DND-41 (cell line): ENCODE measurements at regions not wholly inside any gene's neighbourhood (a gene's known extent, or its start where the extent isn't known, plus 50 kb on each side); places are given as distances from the start of the nearest gene placed in this dataset.

Experiments used
- ATAC-seq: fragments of 200-7000 bp; cut with Tn5 transposase; 3 replicates; pipeline ENCODE4 v1.9.1; 2021; ENCODE audit warnings: low read depth; ENCODE audit not compliant: insufficient read depth
- DNase-seq: peaks from one replicate; pipeline ENCODE4 v3.0.0-alpha.2; 2020
- H2AFZ ChIP-seq: 2 replicates; pipeline ENCODE4 v1.6.0; 2012; ENCODE audit warnings: low read depth, low read length
- H3K27ac ChIP-seq: 2 replicates; pipeline ENCODE4 v1.5.1; 2012; ENCODE audit warnings: low read length, inconsistent platforms
- H3K27me3 ChIP-seq: fragments of 200-600 bp; sonication (generic); 2 replicates; pipeline ENCODE4 v1.6.0; 2012; ENCODE audit warnings: low read length, mild to moderate bottlenecking, inconsistent platforms; ENCODE audit not compliant: insufficient read depth, poor library complexity
- H3K36me3 ChIP-seq: 2 replicates; pipeline ENCODE4 v1.5.1; 2012; ENCODE audit warnings: low read length, inconsistent platforms; ENCODE audit not compliant: insufficient read depth
- H3K4me1 ChIP-seq: 2 replicates; pipeline ENCODE4 v1.5.1; 2012; ENCODE audit warnings: mild to moderate bottlenecking, low read length; ENCODE audit not compliant: insufficient read depth
- H3K4me2 ChIP-seq: 2 replicates; pipeline ENCODE4 v1.6.0; 2012; ENCODE audit warnings: mild to moderate bottlenecking, moderate library complexity, low read length, inconsistent platforms; ENCODE audit not compliant: insufficient read depth
- H3K4me3 ChIP-seq, 2 experiments: fragments of 200-600 bp in 1 of 2; shearing (Covaris generic) in 1 of 2; 2 replicates each; pipeline ENCODE4 v1.5.1; 2012 to 2016; ENCODE audit warnings: inconsistent platforms in 2 of 2, low read length in 2 of 2, mild to moderate bottlenecking in 2 of 2, low read depth in 1 of 2, moderate library complexity in 1 of 2
- H3K79me2 ChIP-seq: 2 replicates; pipeline ENCODE4 v1.6.0; 2012; ENCODE audit warnings: low read length, inconsistent platforms; ENCODE audit not compliant: insufficient read depth
- H3K9ac ChIP-seq: 2 replicates; pipeline ENCODE4 v1.6.0; 2012; ENCODE audit warnings: low read depth, mild to moderate bottlenecking, inconsistent platforms, low read length, moderate library complexity
- H3K9me3 ChIP-seq: 2 replicates; pipeline ENCODE4 v1.5.1; 2012; ENCODE audit warnings: low read length, moderate library complexity, mild to moderate bottlenecking, inconsistent platforms; ENCODE audit not compliant: insufficient read depth, severe bottlenecking
- H4K20me1 ChIP-seq: 2 replicates; pipeline ENCODE4 v1.6.0; 2012; ENCODE audit warnings: low read length; ENCODE audit not compliant: insufficient read depth
- CTCF ChIP-seq: IDR thresholded peaks from 2 replicates; pipeline ENCODE4 v1.5.1; 2012; ENCODE audit warnings: borderline replicate concordance, low read length, moderate library complexity, mild to moderate bottlenecking; ENCODE audit not compliant: poor library complexity, severe bottlenecking; ENCODE audit errors: extremely low read depth
- EZH2 ChIP-seq: IDR thresholded peaks from 3 replicates; pipeline ENCODE4 v1.6.1; 2012; ENCODE audit warnings: borderline replicate concordance, low read depth, mild to moderate bottlenecking, moderate library complexity, low read length, inconsistent platforms; ENCODE audit not compliant: severe bottlenecking

GRCh38 chr17:72503556-72503955 is 382.7 kb downstream of the SOX9 start:
- ATAC-seq, result no peak
- H3K27me3 ChIP-seq, result no peaks in the 10 kb centered on the region
- H3K27ac ChIP-seq, result no peak overlapping the region
- no peak for DNase-seq
- H4K20me1 ChIP-seq, result no peaks in the 10 kb centered on the region
- no peak for TF ChIP-seq CTCF
- no peak for TF ChIP-seq EZH2
- no peak overlapping the region for H3K9ac ChIP-seq
- no peaks in the 10 kb centered on the region for H3K36me3 ChIP-seq
- no peaks in the 10 kb centered on the region for H3K9me3 ChIP-seq
- H3K4me1 ChIP-seq, result no peaks in the 10 kb centered on the region
- no peak overlapping the region for H3K4me3 ChIP-seq
- no peaks in the 10 kb centered on the region for H3K79me2 ChIP-seq
- H3K4me2 ChIP-seq, result no peak overlapping the region
- H2AFZ ChIP-seq, result no peak overlapping the region

- ATAC-seq (no peak), DNase-seq (no peak)
- no peak for TF ChIP-seq CTCF
- TF ChIP-seq EZH2, result no peak
- H3K79me2 ChIP-seq, result no peaks in the 10 kb centered on the region
- H3K27ac ChIP-seq, result no peak overlapping the region
- no peak overlapping the region for H2AFZ ChIP-seq
- H3K9me3 ChIP-seq, result no peaks in the 10 kb centered on the region
- H4K20me1 ChIP-seq, result no peaks in the 10 kb centered on the region
- no peak overlapping the region for H3K4me3 ChIP-seq
- H3K27me3 ChIP-seq, result no peaks in the 10 kb centered on the region
- H3K36me3 ChIP-seq, result no peaks in the 10 kb centered on the region
- H3K4me1 ChIP-seq, result no peaks in the 10 kb centered on the region
- H3K4me2 ChIP-seq, result no peak overlapping the region
- H3K9ac ChIP-seq, result no peak overlapping the region
Measured at GRCh38 chr17:72504783-72505182, 384.0 kb downstream of the SOX9 start.

- H3K4me1 ChIP-seq, result no peaks in the 10 kb centered on the region
- no peaks in the 10 kb centered on the region for H3K79me2 ChIP-seq
- no peaks in the 10 kb centered on the region for H3K36me3 ChIP-seq
- H3K9ac ChIP-seq, result no peak overlapping the region
- H3K27me3 ChIP-seq, result no peaks in the 10 kb centered on the region
- H3K4me2 ChIP-seq, result no peak overlapping the region
- no peaks in the 10 kb centered on the region for H4K20me1 ChIP-seq
- no peak for ATAC-seq
- H3K9me3 ChIP-seq, result no peaks in the 10 kb centered on the region
- DNase-seq, result no peak
- no peak overlapping the region for H3K27ac ChIP-seq
- TF ChIP-seq EZH2, result no peak
- no peak for TF ChIP-seq CTCF
- no peak overlapping the region for H3K4me3 ChIP-seq
- H2AFZ ChIP-seq, result no peak overlapping the region
Measured at GRCh38 chr17:72506773-72507172, 386.0 kb downstream of the SOX9 start.

GRCh38 chr17:72507370-72507769 is 386.6 kb downstream of the SOX9 start:
- Histone ChIP-seq H3K4me2 (no peak overlapping the region), H3K27ac (no peak overlapping the region), H3K79me2 (no peaks in the 10 kb centered on the region), H3K4me1 (no peaks in the 10 kb centered on the region), H2AFZ (no peak overlapping the region), H3K4me3 (no peak overlapping the region), H3K27me3 (no peaks in the 10 kb centered on the region), H4K20me1 (no peaks in the 10 kb centered on the region), H3K9ac (no peak overlapping the region), H3K9me3 (no peaks in the 10 kb centered on the region), H3K36me3 (no peaks in the 10 kb centered on the region)
- TF ChIP-seq EZH2, result no peak
- TF ChIP-seq CTCF, result no peak
- DNase-seq (no peak), ATAC-seq (no peak)
